Stimulated activated CD8-positive, alpha-beta memory T cell treated with anti-CD3 and anti-CD28 coated beads, Interleukin-7, amount 100 ng/mL, for 1 hour (primary cell): ENCODE measurements at regions not wholly inside any gene's neighbourhood (a gene's known extent, or its start where the extent isn't known, plus 50 kb on each side); places are given as distances from the start of the nearest gene placed in this dataset.
"Not testable (repeated sequence)": the region's sequence is repeated elsewhere in the genome, so short reads cannot be mapped to it uniquely, and the experiment has no call there.

Experiments
- DNase-seq, 2 donors: peaks; one replicate each; pipeline ENCODE4 v3.0.0-alpha.2; 2020; ENCODE audit warnings: low read depth in 2 of 2

DNA sequence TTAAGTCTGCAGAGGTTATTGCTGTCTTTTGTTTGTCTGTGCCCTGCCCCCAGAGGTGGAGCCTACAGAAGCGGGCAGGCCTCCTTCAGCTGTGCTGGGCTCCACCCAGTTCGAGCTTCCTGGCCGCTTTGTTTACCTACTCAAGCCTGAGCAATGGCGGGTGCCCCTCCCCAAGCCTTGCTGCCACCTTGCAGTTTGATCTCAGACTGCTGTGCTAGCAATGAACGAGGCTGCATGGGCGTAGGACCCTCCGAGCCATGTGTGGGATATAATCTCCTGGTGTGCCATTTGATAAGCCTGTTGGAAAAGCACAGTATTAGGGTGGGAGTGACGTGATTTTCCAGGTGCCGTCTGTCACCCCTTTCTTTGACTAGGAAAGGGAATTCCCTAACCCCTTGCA is 720.6 kb downstream of the PCDH17 start:
- not testable (repeated sequence) for DNase-seq

DNA sequence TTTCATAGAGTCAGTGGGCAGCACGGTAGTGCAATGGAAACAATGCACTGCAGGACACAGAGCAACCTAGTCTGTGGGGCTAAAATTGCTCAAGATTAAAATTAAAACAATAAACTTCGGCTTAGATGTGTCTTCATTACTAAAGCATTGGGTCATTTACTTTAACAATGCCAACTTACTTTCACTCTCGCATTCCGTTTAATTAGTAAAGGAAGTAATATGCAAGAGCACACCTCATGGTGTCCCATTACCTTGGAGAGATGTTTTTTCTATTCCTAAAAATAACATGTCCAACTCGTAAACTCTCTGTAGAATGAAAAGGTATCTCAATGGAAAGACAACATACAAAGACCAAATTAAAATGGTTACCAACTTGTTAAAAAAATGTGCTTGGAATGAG is 738.4 kb downstream of the PCDH17 start:
- no peak for DNase-seq

DNA sequence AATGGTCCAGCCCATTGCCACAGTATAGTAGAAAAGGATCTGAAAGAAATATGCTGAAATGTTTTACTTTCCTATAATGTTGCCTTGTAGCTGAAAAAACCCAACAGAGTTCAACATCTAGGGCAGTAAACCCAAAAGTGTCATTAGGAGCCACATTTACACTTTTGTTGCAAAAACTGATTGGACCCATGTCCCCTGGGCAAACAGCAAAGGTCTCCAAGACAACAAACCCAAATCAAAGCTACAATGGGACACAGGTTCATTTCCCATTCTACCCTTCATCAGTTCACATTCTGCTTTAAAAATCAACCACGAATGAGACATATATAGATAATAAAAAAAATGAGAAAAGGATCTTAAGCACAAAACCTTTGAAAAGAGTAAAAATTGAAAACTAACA is 744.8 kb downstream of the PCDH17 start:
- no peak for DNase-seq

DNA sequence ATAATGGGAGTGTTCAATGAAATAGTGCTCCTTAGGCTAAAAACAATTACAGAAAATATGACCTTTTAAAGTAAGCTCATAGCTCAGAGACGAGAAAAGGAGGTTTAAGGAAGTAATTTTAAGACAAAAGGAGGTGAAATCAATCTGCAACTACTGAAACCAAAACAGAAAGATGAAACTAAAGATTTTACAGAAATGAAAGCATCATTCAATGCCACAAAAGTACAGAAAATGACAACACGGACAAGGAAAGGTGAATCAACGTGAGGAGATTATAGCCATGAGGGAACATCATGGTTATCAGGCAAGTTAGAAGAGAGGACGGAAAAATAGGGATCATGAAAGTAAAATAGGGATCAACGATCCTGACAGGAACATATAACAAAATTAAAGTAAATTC is 745.2 kb downstream of the PCDH17 start:
- DNase-seq = no peak

DNA sequence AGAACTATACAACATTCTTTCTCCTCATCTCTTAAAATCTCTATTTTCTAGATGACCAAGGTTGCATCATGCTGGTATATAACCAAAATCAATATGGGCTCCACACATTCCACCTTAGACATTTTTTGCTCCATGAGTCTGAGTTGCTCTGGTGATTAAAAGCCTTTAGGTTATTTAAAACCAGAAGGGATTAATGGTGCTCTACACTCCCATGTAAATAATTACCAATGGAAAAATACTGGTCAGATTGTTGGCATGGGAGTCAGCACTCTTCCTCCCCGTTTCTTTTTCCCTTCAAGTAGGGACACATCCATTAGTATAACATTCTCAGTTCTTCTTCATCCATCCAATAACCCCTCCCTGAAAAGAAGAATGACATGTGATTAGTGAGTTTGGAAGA is 747.7 kb downstream of the PCDH17 start:
- DNase-seq = no peak

DNA sequence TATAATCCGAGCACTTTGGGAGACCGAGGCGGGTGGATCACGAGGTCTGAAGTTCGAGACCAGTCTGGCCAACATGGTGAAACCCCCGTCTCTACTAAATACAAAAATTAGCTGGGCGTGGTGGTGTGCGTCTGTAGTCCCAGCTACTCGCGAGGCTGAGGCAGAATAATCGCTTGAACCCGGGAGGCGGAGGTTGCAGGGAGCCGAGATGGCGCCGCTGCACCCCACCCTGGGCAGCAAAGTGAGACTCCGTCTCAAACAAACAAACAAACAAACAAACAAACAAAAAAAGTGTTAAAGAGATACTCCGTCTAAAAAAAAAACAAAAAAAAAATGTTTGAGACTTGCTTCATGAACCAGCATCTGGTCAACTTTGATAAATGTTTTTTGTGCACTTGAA is 753.8 kb downstream of the PCDH17 start:
- DNase-seq = not testable (repeated sequence)

DNA sequence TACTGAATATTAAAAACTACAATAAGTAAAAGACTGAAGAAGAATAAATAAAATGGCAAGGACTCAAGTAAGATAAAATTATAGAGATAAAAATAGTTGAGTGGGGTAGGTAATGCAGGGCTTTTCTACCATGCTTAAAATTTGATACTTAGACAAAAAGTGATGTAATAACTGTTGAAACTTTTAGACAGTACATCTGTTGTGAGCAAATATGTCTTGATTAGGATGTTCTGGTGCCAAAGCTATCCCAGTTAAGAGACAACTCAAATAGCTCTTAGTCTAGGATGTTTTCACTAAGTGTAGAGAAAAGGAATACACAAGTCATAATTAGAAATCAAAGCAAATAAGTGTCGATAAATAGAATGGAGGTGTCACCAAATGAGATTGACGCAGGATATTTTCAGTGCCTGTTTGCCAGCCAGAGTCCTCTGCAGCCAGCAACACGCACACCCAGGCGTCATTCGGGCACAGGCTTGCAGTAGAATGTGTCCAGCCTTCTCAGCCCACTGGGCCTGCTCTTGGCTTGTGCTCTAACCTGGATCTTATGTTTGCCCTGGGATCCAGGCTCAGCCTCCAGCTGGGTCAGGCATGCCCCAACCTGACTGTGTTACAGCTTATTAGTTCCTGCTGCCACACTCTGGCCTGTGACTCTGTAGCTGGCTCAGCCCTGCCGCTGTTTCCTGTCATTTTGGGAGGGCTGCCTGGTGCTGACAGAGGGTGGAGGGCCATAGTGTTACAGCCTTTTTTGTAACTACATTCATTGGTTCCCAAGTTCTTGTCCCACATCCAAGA is 766.2 kb downstream of the PCDH17 start:
- DNase-seq = no peak

DNA sequence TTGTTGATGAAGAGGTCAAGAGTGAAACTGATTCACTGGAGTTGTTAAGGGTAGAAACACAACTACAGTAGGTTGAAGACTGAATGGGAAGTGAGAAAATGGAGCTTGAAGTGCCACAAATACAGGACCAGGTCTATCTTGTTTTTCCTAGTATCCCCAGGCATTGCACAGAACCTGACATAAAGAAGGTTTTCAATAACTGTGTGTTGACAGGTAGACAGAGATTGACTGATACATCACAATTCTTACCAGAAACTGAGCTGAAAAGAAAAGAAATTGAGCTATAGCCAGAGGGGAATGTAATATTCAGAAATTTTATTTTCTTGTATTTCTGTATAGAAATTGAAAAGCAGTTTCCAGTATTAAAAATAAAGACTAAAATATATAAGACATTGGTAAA is 767.7 kb downstream of the PCDH17 start:
- DNase-seq = no peak

DNA sequence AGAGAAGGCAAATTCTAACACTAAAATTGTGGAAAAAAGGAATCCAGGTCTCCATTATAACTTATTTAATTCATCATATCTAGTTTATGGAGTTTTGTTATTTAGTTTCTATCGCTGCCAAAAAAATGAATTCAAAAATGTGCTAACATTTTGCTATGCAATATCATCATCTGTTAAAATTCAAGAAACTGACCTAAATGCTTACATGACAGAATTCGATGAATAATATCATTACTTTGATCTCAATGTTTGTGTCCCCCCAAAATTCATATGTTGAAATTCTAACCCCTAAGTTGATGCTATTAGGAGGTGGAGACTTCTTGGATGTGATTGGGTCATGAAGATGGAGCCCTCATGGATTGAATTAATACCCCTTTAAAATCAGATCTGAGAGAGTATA is 775.0 kb downstream of the PCDH17 start:
- DNase-seq = no peak

DNA sequence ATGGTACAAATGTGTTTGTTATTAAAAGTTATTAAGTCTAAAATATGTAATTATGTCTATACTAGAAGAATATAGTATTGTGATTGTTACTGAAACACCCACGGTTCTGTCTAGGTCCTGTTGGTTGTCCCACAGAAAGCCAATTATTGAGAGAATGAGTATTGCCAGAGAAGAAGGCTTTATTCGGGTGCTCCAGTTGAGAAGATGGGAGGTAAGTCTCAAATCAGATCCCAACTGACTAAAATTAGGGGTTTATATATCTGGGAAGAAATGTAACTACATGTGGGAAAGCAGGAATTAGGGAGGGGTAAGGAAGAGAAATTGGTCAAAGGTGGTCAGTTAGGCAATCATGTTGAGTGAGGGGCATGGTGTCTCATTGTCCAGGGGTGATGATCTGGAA is 798.4 kb downstream of the PCDH17 start:
- no peak for DNase-seq

DNA sequence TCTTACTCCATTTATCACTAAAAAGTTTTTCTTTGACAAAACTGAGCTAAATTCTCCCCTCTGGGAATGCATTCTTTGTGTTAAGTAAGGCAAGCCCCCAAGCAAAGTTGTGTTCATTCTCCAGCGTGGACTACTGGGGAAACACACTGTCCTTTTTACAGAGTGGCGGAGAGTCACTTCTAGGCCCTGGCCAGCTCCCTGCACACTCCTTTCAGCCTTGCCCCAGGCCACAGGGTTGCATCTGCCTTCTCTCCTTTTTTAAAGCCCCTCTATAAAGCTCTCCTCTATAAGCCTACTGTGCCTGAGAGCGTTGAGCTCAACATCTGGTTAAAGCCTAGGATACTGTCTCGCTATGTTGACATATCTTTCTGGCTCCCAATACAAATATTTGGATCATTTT is 803.4 kb downstream of the PCDH17 start:
- DNase-seq = no peak

DNA sequence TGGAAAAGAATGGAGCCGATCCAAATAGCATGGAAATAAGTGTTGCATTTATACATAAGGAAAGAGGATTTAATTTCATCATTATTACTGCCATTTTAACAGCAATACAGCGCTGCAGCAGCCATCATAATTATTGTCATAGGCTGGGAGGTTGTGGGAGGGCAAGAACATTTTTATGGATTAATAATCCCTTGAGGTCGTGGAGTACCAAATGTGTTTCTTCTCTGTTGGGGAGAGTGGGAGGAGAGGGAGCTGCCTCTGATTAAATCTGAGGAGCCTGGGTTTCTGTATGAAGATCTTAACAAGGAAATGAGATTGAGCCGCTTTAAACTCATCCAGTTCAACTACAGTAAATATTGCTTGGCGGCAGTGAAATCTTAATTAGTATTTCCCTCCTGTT is 805.9 kb downstream of the PCDH17 start:
- DNase-seq = no peak

DNA sequence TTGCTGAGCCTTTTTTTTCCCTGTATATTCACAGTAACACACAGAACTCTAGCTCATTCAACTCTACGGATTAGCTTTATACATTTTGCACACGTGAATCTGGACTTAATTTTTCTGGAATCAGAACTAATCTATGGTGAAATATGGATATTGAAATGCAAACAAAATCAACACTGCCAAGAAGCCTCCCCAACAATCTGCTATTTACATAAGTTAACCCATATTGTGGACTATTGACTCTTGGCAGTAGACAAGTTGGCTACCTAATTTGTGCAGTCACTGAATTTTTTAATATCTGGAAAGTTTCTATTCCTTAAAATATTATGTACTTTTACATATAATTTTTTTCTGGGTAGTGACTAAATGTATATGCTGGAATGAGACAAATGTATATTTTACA is 815.4 kb downstream of the PCDH17 start:
- no peak for DNase-seq

DNA sequence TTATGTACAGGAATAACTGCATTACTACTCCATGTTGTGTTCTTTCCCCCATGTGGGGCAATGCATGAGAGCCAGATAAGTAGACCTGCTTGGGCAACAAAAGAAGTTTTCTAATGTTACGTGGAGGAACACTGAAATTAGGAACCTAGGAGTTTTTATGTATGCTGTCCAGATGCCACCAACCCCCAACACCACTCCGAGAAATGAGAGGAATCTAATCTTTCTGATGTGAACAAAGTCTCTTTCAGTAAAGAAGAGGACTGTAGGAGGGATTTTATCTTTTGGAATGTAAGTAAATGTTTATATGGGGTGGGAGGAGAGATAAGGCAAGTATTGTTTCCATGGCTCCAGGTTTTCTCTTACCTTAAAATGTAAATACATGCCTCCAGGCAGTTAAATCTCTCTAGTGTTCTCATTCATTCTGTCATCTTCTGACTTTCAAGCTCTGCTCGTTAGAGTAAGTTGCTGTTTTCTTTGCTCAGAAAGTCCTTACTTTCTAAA is 820.6 kb downstream of the PCDH17 start:
- no peak for DNase-seq

DNA sequence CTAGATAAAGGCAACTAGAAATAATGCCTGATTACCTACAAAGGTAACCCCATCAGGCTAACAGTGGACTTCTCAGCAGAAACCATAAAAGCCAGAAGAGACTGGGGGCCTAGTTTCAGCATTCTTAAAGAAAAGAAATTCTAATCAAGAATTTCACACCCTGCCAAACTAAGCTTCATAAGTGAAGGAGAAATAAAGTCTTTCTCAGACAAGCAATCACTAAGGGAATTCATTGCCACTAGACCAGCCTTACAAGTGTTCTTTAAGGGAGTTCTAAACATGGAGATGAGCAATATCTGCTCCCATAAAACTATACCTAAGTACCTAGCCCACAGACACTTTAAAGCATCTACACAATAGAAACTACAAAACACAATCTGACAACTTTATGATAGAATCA is 823.5 kb downstream of the PCDH17 start:
- DNase-seq = no peak

DNA sequence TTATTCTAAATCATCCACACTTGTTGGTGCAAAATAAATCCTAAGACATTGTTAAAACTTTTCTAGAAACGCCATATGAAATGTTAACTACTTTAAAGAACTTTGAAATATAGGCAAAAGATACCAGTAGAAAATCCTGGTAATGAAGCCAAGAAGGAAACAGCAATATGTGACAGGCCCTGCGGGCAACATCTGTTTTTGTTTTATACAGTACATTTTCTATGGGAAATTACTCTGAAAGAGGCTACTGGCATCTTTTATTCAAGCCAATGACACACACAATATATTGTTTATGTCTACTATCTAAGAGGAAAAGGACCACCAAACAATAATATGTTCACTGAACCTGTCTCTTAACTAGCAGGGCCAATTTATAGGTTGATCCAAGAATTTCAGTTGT is 829.7 kb downstream of the PCDH17 start:
- DNase-seq = no peak

DNA sequence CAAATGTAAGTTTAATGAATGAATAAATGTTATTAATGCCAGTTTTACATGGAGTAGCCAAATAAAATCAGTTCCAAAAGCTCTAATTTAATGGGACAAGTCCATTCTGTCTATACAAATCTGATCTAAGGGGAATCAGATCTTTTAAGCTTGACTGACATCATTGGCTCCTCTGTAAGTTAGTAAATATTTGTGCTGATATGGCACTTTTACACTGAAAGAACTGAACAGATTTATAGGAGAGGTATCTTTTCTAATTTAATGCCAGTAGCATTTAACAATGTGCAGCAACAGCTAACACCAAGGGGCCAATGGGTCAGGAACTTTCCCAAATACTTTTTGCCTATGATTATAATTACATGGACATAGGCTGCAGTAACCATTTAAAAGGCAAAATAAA is 832.3 kb downstream of the PCDH17 start:
- no peak for DNase-seq

DNA sequence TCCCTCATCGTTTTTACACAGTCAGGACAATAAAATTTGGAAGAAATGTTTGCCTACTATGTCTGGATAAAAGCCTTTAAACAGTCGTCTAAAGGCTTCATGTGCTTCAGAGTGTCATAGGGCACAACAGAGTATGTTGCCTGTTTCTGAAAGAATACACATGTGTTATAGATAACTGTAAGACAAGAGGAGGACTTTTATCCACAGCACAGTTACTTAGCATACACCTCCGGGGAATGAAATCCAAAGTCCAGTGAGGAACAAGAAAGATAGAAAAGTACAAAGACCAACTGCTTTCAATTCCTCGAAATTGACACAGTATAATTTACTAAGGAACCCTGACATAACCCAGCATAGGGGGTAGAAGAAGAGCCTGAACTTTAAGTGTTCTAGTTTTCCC is 835.6 kb downstream of the PCDH17 start:
- no peak for DNase-seq

DNA sequence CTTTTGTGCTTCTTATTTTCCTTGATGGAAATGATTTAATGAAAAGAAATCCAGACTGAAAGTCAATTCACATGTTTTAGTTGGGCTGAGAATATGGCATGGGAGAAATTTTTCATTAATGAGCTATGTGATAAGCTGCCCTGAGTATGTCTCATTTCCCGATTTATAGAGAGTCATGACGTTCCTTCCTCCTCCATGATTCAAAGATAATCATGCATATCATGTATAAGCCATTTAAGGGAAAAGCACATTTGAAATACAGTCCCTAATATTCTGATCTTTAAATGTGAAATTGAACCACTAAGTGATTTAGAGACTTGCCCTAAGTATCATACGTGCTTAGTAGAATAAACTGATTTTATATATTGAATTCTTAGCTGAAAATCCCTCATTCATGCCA is 840.9 kb downstream of the PCDH17 start:
- DNase-seq = no peak

DNA sequence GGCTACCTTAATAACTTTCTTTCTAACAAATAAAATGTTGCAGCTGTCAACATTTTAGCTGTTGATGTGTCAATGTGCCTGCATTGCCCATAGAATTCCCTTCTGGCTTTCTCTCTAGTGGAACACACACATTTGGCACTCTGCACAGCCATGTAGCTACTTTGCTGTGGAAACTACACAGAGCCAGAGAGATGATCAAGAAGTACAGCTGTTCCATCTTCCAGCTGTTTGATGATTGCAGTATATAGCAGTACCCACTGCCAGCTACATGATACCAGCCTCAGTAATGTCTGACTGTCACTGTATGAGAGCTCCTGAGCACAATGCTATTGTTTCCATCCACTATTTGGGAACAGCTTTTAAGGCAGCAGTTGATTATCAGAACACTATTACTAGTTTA is 843.0 kb downstream of the PCDH17 start:
- DNase-seq = no peak

DNA sequence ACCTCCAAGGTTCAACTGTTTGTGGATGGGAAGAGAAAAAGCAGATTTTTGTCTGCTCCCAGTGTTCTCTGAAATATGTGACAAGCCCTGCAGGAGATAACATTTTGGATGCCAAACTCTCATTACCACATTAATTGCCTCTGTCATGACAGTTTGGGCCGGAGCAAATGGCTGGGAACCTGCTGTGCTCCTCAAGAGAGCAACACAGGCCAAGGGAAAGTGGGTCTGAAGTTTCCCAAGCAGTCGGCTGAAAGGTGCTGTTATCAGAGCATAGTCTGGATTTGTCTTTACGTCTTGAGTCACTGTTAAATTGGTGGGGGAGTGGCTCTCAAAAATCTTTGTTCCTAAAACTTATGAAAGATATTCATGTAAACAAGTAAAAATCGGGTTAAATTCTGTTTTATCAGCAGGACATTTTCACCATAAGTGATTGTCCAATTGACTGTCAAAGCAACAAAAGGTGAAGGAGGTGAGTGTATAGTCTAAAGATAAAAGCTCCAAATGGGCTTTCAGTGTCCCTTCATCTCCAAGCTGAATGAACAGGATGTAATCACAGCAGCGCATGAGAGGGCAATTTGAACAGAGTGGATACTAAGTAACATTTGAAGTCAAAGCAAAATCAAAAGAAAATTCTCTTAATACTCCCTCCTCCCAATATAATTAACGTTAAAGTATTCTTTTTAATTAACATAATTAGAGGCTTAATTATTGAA is 844.8 kb downstream of the PCDH17 start:
- DNase-seq = no peak

DNA sequence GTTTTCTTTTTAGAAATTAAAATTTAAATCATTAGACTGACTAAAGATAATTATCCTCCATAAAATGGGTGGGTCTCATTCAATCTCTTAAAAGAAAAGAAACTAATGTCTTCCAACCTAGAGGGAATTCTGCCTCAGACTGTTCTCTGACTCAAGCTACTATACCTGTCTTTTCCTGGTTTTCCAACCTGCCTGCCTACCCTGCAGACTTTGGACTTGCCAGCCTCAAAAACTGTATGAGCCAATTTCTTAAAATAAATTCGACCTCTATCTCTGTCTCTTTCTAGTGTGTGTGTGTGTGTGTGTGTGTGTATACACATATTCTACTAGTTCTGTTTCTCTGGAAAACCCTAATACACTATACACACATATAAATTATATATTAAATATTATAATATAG is 847.3 kb downstream of the PCDH17 start:
- DNase-seq = no peak

DNA sequence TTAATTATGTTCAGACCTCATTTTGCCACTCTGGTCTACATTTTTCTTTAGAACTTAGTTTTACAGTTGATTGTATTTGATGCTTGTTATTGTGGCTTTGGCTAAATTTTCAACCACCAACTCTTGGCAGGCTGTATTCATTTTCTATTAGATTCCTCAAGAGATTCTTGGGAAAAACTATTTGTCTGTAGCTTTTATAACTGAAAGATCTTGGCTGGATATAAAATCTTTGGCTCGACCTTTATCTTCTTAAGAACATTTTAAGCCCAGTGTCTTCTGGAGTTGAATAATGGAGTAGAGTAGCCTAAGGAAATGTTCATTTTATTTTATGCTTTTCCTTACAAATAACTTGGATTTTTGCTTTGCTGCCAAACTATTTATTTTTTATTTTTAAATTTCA is 848.5 kb downstream of the PCDH17 start:
- no peak for DNase-seq
